PC-3 (cell line): ENCODE measurements at regions not wholly inside any gene's neighbourhood (a gene's known extent, or its start where the extent isn't known, plus 50 kb on each side); places are given as distances from the start of the nearest gene placed in this dataset.

Source experiments
- CTCF ChIP-seq: fragments of 300-600 bp; sonication (generic); conservative IDR thresholded peaks from 2 replicates; pipeline ENCODE4 v1.5.1; 2017; ENCODE audit warnings: antibody characterized with exemption, low read depth, mild to moderate bottlenecking, low read length
- EZH2 ChIP-seq: fragments of 300-600 bp; sonication (generic); IDR thresholded peaks from one replicate; pipeline ENCODE4 v1.6.1; 2017; ENCODE audit warnings: antibody characterized with exemption, mild to moderate bottlenecking, low read length; ENCODE audit not compliant: unreplicated experiment
- EZH2phosphoT487 ChIP-seq: fragments of 300-600 bp; sonication (generic); IDR thresholded peaks from 2 replicates; pipeline ENCODE4 v1.6.1; 2018; ENCODE audit warnings: mild to moderate bottlenecking, antibody characterized with exemption, low read length, borderline replicate concordance

DNA sequence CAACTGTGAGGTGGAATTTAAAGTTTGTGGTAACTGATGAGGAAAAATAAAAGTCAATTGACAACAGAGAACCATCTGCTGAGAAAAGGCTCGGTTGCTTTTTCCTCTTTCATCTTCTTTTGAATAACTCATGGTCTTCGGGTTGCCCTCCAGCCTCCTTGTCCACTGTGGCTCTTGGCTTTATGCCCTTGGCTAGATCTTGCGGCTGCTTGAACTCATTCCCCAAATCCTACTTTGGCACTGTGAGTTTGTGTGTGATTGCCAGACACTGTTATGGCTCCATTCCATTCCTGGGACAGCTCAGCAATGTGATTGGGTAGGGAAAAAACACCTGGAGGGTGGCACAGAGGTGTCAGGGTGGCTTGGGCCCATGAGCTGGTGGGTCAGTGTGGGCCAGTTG lies 387.4 kb downstream of the DLEU7 start:
- TF ChIP-seq EZH2phosphoT487 = no peak
- no peak for TF ChIP-seq CTCF
- TF ChIP-seq EZH2 = no peak
